ENCODE measurements at regions not wholly inside any gene's neighbourhood (a gene's known extent, or its start where the extent isn't known, plus 50 kb on each side); places are given as distances from the start of the nearest gene placed in this dataset.

- H2AFZ ChIP-seq (ENCODE audit: low read length): no peak overlapping the region
- H3K4me3 ChIP-seq (ENCODE audit: low read length): no peak overlapping the region
- H3F3A ChIP-seq (ENCODE audit: low read length, unreplicated experiment): no peaks in the 10 kb centered on the region
- no peaks in the 10 kb centered on the region for H3K79me2 ChIP-seq (ENCODE audit: low read length)
- no peak overlapping the region for H3K27ac ChIP-seq (ENCODE audit: low read length)
- ATAC-seq (no peak), DNase-seq (no peak)
- TF ChIP-seq EZH2 (IDR thresholded peaks at IDR 0.05; ENCODE audit: low read length, unreplicated experiment) (no peak), CTCF (conservative IDR thresholded peaks at IDR 0.05; ENCODE audit: low read depth, low read length) (no peak), EZH2phosphoT487 (IDR thresholded peaks at IDR 0.05; ENCODE audit: borderline replicate concordance, low read length) (no peak)
- H3K4me1 ChIP-seq (ENCODE audit: insufficient read depth, low read length): no peaks in the 10 kb centered on the region
- ChIA-PET CTCF (no interaction called here), POLR2A (ENCODE audit: unreplicated experiment) (no interaction called here)
- H3K27me3 ChIP-seq (ENCODE audit: low read length): no peaks in the 10 kb centered on the region
- no peaks in the 10 kb centered on the region for H3K9me2 ChIP-seq (replicated peaks; ENCODE audit: low read length)
- BruUV-seq (replicated peaks): no TSS peak
- intact Hi-C loops (cut with micrococcal nuclease): no loop called here
- H4K20me1 ChIP-seq (ENCODE audit: low read length): no peaks in the 10 kb centered on the region
- no peak overlapping the region for H3K4me2 ChIP-seq (ENCODE audit: low read length)
- no peaks in the 10 kb centered on the region for H3K36me3 ChIP-seq (ENCODE audit: low read depth, low read length)
- H3K9me3 ChIP-seq (ENCODE audit: low read length): no peaks in the 10 kb centered on the region
- H3K9ac ChIP-seq (ENCODE audit: low read length): no peak overlapping the region
These were observed 1107.1 kb upstream of the EPHA6 start for GRCh38 chr3:95707268-95707667.

DNA sequence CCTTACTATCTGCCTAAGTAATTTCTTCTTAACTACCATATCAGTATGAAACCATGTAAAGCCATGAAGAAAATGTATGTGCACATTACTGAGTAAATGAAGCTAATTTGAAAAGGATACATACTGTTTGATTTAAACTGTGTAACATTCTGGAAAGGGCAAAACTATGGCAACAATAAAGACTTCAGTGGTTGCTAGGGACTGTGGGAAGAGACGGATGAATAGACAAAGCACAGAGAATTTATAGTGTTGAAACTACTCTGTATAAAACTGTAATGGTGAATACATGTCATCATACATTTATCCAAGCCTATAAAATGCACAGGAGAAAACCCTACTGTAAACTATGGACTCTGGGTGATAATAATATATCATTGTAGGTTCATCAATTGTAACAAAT, 1103.7 kb upstream of the EPHA6 start:
- Histone ChIP-seq H3K4me3 (ENCODE audit: low read length) (no peak overlapping the region), H3K79me2 (ENCODE audit: low read length) (no peaks in the 10 kb centered on the region), H3K9me3 (ENCODE audit: low read length) (no peaks in the 10 kb centered on the region), H3F3A (ENCODE audit: low read length, unreplicated experiment) (no peaks in the 10 kb centered on the region), H2AFZ (ENCODE audit: low read length) (no peak overlapping the region), H3K4me2 (ENCODE audit: low read length) (no peak overlapping the region), H3K36me3 (ENCODE audit: low read depth, low read length) (no peaks in the 10 kb centered on the region), H4K20me1 (ENCODE audit: low read length) (no peaks in the 10 kb centered on the region), H3K4me1 (ENCODE audit: insufficient read depth, low read length) (no peaks in the 10 kb centered on the region), H3K27me3 (ENCODE audit: low read length) (no peaks in the 10 kb centered on the region), H3K27ac (ENCODE audit: low read length) (no peak overlapping the region), H3K9ac (ENCODE audit: low read length) (no peak overlapping the region), H3K9me2 (replicated peaks; ENCODE audit: low read length) (no peaks in the 10 kb centered on the region)
- DNase-seq (no peak), ATAC-seq (peak; percentile 46)
- BruUV-seq (replicated peaks): no TSS peak
- ChIA-PET CTCF (no interaction called here), POLR2A (ENCODE audit: unreplicated experiment) (no interaction called here)
- TF ChIP-seq EZH2 (IDR thresholded peaks at IDR 0.05; ENCODE audit: low read length, unreplicated experiment): no peak
- TF ChIP-seq CTCF (conservative IDR thresholded peaks at IDR 0.05; ENCODE audit: low read depth, low read length): no peak
- TF ChIP-seq EZH2phosphoT487 (IDR thresholded peaks at IDR 0.05; ENCODE audit: borderline replicate concordance, low read length): no peak
- intact Hi-C loops (cut with micrococcal nuclease): no loop called here

GRCh38 chr3:95711789-95712188, 1102.6 kb upstream of the EPHA6 start:
- Histone ChIP-seq H3K9ac (ENCODE audit: low read length) (no peak overlapping the region), H3K27me3 (ENCODE audit: low read length) (no peaks in the 10 kb centered on the region), H2AFZ (ENCODE audit: low read length) (no peak overlapping the region), H3K4me3 (ENCODE audit: low read length) (no peak overlapping the region), H3K79me2 (ENCODE audit: low read length) (no peaks in the 10 kb centered on the region), H3K4me1 (ENCODE audit: insufficient read depth, low read length) (no peaks in the 10 kb centered on the region), H3K9me3 (ENCODE audit: low read length) (no peaks in the 10 kb centered on the region), H3K36me3 (ENCODE audit: low read depth, low read length) (no peaks in the 10 kb centered on the region), H3K9me2 (replicated peaks; ENCODE audit: low read length) (no peaks in the 10 kb centered on the region), H4K20me1 (ENCODE audit: low read length) (no peaks in the 10 kb centered on the region), H3K4me2 (ENCODE audit: low read length) (no peak overlapping the region), H3F3A (ENCODE audit: low read length, unreplicated experiment) (no peaks in the 10 kb centered on the region), H3K27ac (ENCODE audit: low read length) (no peak overlapping the region)
- ATAC-seq (no peak), DNase-seq (no peak)
- POLR2A ChIA-PET (ENCODE audit: unreplicated experiment): no interaction called here
- BruUV-seq (replicated peaks): no TSS peak
- TF ChIP-seq EZH2phosphoT487 (IDR thresholded peaks at IDR 0.05; ENCODE audit: borderline replicate concordance, low read length): no peak
- TF ChIP-seq CTCF (conservative IDR thresholded peaks at IDR 0.05; ENCODE audit: low read depth, low read length): no peak
- TF ChIP-seq EZH2 (IDR thresholded peaks at IDR 0.05; ENCODE audit: low read length, unreplicated experiment): no peak
- CTCF ChIA-PET: no interaction called here
- intact Hi-C loops (cut with micrococcal nuclease): no loop called here

Measured in PC-3 (cell line).